ENCODE measurements at regions not wholly inside any gene's neighbourhood (a gene's known extent, or its start where the extent isn't known, plus 50 kb on each side); places are given as distances from the start of the nearest gene placed in this dataset.

- TF ChIP-seq CTCF (IDR thresholded peaks at IDR 0.05) (no peak), POLR2A (IDR thresholded peaks at IDR 0.05) (no peak)
Measured at GRCh38 chr10:63722537-63722936, 201.3 kb downstream of the REEP3 start.

Measured in Peyer's patch (tissue), 4 donors.